ENCODE measurements at regions not wholly inside any gene's neighbourhood (a gene's known extent, or its start where the extent isn't known, plus 50 kb on each side); places are given as distances from the start of the nearest gene placed in this dataset.

GRCh38 chr21:41066086-41066938 is 101.6 kb upstream of the BACE2 start:
- TF ChIP-seq CTCF (conservative IDR thresholded peaks at IDR 0.05; ENCODE audit: low read length), result no peak
- no peak for TF ChIP-seq EZH2phosphoT487 (IDR thresholded peaks at IDR 0.05; ENCODE audit: borderline replicate concordance)
